HG03139 (cell line): ENCODE measurements at regions not wholly inside any gene's neighbourhood (a gene's known extent, or its start where the extent isn't known, plus 50 kb on each side); places are given as distances from the start of the nearest gene placed in this dataset.
"Not testable (repeated sequence)": the region's sequence is repeated elsewhere in the genome, so short reads cannot be mapped to it uniquely, and the experiment has no call there.

Source experiments
- ATAC-seq: cut with Tn5 transposase; IDR thresholded peaks from one replicate; pipeline ENCODE4 v1.9.1; 2021; ENCODE audit not compliant: unreplicated experiment

DNA sequence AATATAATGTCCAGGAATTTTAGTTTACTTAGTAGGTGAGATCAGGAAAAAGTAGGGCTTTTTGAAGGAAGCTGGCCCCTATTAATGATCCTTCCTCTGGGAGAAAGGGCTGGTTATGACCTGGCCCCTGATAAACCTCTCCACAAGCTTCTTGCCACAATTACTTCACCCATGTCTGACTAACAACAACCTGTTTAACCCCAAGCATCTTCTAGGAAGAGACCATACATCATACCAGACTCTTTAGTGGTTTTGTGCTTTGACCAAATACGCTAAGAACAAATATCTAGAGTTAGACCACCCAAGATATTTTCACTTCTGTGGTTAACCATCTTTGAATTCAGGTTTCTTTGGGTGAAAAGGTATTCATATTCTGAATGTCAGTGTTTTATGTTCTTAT, 174.0 kb upstream of the SLC27A6 start:
- no peak for ATAC-seq

DNA sequence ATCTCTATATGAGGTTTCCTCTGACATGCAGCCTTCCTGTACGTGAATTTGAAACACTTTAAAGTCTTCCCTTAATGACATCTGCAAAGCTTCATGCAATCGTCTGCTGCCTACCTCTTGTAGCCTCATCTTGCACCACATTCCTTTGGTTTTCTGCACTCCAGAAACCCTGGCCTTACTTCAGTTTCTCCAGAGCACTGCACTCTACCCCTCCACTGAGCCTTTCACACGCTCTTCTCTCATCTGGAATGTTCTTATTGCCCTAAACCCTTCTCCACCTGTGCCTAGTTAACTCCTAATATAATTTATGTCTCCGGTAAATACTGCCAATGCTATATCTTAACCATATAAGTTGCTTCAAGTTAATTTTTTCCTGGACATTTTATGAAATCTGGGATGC, 168.8 kb upstream of the SLC27A6 start:
- ATAC-seq, result no peak

DNA sequence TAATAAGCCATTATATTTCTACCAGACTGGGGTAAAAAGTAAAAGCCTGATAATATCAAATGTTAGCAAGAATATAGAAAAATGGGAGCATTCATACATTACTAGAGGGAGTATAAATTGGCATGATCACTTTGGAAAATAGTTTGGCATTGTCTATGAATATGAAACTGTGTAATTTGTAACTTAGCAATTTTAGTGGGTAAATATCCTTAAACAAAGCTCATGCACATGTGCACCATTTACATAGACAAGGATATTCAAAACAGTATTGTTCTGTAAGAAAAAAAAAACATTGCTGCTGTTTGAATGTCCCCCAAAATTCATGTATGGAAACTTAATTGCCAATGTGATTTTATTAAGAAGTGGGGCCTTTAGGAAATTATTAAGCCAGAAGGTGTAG, 166.4 kb upstream of the SLC27A6 start:
- ATAC-seq, result no peak

DNA sequence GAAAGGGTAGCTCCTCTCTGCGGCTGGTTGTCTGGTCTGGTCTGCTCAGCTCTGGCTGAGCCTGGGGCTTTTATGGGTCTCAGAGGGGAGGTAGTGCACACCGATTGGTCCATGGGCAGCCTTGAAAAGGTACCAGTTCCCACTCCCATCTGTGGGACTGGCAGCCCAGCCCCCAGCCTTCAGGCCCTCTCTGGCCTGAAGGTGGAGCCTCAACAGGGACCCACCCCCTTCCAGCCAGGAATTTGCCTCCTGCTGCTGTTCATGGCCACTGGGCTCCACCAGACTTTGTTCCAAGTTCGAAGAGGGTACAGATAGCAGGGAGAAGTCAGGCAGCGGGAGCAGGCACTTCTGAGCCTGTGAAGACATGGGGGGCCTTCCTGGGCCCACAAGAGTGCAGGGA, 165.3 kb upstream of the SLC27A6 start:
- ATAC-seq, result no peak

DNA sequence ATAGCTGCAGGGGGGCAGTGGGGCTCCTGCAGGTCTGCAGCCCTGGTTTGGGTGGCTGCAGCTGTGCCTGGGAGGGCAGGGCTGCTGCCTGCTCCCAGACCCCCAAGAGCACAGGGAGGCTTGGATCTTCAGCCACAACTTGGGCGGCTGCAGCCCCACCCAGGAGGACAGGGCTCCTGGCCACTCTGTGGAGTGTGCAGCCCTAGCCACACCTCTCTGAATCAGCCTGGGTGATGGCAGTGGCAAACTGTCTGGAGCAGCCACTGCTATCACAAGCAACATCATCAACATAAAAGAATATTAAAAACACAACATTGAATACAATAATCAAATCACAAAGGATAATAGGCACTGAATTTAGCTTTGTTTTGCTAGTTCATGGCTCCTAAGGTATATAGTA, 164.9 kb upstream of the SLC27A6 start:
- no peak for ATAC-seq

DNA sequence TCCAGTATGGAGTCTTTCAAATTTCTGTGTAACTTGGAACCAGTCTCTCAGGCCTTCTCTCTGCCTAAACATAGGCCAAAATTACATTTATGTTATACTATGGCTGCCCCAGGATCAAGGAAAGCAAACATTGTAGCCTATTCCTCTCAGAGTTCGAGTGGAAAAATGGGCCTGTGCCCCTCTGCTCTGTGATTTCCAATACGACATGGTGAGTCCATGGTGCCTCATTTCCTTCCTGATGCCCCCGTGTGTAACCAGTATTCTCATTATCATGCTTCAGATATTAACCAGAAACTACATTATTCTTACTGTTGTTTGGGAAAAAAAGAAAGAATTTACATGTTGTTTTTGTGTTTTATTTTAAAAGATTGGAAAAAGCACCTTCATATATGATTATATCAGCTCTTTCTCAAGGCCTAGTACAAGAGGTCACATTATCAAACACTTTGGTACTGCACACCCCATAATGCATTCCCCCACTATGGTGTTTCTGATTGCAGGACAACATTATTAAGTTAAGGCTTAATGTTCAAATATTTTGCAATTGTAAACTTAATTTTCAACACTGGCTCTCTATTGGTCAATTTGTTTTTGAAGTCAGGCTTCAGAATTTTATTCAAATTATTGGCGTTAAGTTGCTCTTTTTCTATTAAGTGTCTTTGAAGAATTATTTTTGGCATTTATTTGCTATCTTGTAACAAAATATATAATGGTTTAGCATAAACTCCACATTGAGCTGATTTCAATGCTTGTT, 151.8 kb upstream of the SLC27A6 start:
- no peak for ATAC-seq

DNA sequence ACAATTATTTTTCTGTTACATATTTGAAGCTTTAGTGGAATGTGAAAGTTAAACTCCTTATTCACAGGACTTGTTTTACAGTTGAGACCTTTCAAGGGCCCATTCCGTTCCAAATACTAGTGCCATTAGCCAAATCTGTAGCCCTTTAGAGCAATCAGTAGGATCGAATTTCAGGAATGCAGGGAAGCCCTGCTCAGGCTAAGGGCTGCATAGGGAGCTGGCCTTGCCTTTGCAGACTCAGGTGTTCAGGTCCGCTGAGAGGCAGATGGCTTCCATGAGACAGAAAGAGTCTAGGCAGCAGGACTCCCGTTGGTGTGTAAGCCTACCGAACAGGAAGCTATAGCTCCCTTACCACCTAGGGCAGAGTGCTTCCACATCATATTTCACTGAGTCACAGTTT, 150.1 kb upstream of the SLC27A6 start:
- no peak for ATAC-seq

DNA sequence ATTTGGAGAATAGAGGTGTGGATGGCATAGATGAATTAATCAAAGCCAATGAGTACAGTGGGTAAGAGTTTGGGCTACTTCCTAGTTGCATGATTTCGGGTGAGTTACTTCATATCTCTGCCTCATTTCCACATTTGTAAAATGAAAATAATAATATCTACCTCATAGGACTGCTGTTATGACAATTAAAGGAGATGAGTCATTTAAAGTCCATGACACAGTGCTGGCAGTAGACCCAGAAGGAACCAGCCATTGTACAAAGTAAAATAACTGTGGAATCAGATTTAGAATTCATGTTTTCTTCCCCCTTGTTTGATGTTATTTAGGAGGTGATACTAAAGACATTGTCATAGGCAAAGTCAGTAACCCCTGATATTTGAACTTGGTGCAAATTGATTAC, 139.5 kb upstream of the SLC27A6 start:
- ATAC-seq, result no peak

DNA sequence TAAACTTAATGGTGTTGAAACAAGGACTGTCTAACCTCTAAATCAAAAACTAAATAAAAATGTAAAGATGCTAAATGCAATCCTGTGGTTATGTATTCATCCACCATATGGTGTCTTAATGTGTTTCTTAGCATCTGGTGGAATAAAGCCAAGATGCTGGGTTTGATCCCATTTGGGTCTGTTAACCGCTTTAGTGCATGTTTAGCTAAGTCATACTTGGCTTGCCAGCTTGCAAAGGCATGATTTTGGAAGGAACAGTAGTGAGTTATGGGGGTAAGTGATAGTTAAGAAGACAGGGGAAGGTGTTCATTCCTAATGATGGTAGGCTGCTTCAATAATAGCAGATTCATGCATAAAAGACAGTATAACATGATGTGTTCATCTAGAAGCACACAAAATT, 139.0 kb upstream of the SLC27A6 start:
- ATAC-seq, result no peak

DNA sequence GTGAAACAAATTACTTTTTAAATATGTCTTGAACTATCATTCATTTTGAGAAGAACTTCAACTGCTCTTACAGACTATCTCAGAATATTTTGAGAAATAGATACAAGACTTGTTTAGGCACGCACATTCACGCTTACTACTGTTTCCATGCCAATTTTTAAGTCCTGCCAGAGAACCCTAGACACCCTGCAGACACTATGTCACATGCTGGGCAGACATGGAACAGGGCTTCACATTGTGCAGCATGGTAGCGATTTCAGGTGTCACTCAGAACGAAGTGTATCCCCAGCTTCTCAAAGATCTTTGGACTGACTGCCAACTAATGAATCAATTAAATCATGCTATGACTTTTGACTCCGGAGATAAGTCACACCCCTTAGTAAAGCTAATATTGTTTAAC, 128.7 kb upstream of the SLC27A6 start:
- ATAC-seq, result no peak

DNA sequence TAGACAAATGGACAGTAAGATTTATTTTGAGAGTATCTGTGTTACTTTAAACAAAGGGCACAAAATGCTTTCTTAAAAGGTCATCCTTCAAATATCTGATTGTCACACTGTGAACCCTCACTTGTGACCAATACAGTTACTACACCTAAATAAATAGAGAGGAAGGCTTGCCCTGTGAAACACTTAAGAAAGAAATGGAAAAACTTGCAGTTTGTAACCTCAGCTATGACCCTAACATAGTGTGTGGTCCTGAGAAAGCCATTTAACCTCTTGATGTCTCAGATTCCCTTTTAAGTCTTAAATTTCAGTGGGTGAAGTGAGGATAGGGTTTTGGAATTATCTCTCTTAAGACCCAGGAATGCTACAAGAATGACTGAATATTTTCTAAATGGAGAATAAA, 126.7 kb upstream of the SLC27A6 start:
- ATAC-seq, result no peak

DNA sequence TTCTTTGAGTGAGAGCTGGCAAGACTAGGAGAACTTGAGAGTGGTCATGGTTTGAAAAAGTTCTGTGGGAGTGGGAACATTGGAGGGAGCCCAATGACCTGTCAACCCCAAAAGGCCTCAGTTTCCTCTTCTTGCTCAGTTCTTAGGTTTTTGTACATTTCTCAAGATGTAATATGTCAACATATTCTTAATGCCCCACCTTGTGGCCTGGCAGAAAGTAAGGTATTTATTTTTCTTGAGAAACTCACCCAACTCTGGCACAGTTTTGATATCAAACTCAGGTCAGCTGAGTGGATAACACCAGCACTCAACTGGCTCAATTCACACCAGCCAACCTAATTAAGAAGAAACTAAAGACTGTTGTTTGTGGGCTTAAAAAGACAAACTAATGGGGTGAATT, 123.0 kb upstream of the SLC27A6 start:
- ATAC-seq, result no peak

DNA sequence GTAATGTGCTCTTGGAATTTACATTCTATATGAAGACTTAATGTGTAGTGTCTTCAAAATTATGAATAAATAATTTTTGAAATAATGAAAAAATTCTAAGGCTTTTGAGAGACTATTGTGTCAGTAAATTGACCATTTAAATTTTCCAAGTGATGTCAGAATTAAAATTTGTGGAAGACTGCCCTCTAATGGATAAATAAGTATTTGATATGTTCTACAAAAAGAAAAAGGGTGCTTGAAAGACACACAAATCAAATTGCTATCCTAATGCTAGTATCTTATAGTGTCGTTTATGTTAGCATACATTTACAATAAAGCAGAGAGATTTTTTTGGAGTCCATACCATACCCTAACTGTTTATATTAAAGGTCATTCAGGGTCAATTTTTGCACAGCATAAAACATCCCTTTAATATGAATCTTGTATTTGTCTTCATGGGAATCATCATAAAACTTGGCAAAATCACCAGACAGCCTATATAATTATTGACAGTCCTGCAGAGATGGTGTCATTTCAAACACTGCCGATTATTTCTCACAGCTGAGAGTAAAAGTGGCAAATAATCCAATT, 120.8 kb upstream of the SLC27A6 start:
- no peak for ATAC-seq

DNA sequence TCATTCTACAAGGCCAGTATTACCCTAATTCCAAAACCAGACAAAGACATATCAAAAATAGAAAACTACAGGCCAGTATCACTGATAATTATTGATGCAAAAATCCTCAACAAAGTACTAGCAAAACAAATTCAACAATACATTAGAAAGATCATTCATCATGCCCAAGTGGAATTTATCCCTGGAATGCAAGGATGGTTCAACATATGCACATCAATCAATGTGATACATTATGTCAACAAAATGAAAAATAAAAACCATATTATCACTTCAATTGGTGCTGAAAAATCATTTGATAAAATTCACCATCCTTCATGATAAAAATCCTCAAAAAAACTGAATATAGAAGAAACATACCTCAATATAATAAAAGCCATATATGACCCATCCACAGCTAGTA, 115.2 kb upstream of the SLC27A6 start:
- ATAC-seq, result no peak

DNA sequence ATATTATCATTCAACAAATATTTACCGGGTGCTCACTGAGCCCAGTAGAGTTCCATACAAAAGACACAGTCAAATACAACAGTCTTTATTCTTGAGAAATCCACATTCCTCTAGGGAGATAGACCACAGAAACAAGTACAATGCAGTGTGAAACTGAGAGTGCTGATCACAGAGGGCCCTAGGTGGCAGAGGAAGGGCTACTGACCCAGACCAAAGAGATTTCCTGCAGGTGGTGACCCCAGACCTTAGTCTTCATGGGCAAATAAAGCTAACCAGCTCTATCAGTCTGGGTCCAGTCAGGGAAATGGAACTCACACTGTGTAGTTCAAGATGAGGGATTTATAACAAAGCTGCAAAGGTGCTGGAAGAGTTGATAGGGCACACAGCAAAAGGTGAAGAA, 110.4 kb upstream of the SLC27A6 start:
- ATAC-seq, result no peak

DNA sequence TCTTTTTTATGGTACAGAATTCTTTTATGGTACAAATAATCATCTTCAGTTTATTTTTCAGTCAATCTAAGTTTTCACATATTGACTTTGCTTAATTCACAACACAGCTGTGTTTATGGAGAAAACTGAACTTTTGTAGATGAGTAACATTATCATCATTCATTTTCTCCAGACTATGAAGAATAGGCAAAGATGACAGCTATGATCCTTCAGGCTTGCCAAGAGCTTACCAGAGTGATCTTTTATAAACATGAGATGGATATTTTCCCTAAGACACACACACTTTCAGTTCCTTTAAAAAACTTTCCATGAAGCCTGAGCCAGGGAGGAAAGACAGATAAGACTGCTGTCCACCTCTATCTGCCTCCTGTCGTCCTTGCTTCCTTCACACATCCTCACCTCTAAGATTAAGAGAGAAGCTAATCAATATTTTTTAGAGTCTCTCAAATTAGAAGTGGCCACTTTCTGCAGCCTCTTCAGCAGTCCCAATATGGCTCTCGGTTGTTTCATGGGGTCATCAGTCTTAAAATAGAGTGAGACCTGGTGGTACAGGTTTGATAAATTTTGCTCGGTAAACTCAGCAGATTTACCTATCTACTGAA, 108.1 kb upstream of the SLC27A6 start:
- no peak for ATAC-seq

DNA sequence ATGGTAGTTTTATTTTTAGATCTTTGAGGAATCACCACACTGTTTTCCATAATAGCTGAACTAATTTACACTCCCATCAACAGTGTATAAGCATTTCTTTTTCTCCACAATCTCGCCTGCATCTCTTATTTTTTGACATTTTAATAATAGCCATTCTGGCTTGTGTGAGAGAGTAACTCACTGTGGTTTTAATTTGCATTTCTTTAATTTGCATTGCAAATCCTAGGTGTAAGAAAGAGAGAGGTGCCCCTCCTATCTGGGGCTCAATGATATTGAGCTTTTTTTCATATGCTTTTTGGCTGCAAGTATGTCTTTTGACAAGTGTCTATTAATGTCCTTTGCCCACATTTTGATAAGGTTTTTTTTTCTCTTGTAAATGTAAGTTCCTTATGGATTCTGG, 106.3 kb upstream of the SLC27A6 start:
- ATAC-seq, result no peak

DNA sequence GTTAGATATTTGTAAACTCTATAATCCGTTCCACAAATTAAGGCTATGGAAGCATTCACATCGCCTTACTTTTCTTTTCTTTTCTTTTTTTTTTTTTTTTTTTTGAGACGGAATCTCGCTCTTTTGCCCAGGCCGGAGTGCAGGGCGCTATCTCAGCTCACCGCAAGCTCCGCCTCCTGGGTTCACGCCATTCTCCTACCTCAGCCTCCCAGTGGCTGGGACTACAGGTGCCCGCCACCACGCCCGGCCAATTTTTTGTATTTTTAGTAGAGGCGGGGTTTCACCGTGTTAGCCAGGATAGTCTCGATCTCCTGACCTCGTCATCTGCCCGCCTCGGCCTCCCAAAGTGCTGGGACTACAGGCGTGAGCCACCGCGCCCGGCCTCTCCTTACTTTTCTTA, 104.1 kb upstream of the SLC27A6 start:
- ATAC-seq, result not testable (repeated sequence)

DNA sequence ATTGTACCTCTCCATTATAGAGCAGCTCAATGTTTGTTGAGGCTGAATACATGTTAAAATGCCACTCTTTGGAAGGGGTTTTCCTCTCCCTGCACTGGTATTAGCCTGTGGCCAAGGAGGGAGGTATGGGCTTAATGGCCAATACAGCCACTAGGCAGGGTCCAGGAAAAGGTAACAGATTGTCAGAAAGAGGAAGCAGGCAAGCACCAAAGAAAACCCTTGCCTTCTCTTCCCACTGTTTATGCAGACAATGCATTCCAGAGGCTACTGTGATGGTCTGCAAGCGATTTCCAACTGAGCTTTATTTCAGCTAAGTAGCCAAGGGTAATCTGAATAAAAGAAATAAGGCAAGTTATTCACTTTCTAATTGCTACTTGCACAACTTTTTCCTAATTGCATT, 95.3 kb upstream of the SLC27A6 start:
- no peak for ATAC-seq

DNA sequence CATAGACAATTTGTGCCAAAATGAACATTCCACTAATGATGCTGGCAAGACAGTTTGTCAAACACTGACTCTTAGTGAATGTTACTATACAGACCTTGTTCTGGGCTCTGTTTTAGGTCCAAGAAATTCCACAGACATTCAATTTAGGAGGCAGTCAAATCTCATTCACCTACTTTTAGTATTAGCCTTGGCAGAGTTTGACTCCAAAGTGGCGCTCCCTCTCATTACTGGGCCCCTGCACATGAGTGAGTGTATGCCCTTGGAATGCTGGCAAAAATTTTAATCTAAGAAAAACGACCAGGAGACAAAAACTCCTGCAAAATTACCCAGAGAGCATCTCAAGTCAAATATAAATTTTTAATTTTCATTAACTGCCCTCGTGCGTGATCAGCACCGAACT, 94.9 kb upstream of the SLC27A6 start:
- no peak for ATAC-seq

DNA sequence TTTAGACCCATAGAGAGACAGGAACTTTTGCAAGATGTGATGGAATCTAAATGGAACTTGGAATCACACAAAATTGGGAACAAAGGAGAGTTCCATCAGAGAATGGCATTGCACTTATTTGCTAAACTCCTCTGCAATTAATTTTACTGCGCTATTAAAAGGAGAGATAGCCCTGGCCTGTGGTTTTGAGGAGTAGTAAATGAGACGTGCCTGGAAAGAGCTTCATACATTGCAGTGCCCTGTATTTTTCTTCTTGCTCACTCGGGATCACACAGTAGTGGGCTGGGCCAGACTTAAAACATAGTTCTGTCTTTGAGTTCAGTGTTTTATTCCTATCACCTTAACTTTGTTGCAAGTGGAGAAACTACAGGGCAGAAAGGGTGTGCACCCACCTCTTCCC, 94.4 kb upstream of the SLC27A6 start:
- ATAC-seq, result no peak

DNA sequence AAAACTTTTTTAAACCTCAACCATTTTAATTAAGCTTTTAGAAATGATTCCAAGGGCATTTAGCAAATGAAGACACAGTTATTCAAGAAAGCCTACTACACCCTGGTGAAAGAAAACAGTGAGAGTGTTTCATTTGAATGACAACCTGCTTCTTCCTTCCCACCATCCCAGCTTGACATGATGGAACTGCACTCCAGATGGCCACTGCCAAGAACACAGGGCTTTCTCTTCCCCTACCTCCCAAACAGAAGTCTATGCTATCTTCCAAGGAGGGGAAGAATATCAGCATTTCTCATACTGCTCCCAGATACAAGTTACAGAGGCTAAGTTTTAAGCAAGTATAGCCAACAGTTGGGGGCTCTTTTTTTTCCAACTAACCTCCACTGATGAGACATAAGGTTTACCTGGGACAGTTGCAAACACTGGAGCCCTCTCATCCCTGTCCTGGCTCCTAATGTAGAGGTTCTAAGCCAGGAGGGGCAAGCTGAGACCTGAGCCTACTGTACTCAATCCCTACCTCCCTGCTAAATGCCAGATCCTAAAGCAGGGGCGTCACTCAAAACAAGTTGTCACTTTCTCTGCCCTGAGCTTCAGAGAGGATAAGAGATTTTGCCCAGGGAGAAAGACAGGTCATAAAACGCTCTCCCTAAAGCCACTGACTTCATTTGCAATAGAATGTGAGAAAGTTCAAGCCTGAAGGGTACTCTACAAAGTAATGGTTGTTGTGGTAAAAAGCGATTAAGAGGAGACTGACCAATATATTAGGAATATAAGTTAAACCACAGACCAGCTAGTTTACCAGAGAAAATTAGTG, 88.5 kb upstream of the SLC27A6 start:
- no peak for ATAC-seq
